ENCODE measurements at regions not wholly inside any gene's neighbourhood (a gene's known extent, or its start where the extent isn't known, plus 50 kb on each side); places are given as distances from the start of the nearest gene placed in this dataset.
A peak's percentile ranks its signal among the peaks of the same experiment; 100 is the strongest.

- intact Hi-C loops (cut with micrococcal nuclease; ENCODE audit: unreplicated experiment): no loop called here
- Histone ChIP-seq H3K9me3 (ENCODE audit: low read depth, low read length, poor library complexity, severe bottlenecking) (no peaks in the 10 kb centered on the region), H3K27me3 (replicated peaks; ENCODE audit: insufficient read depth, low read depth, low read length, poor library complexity) (no peaks in the 10 kb centered on the region), H3K36me3 (ENCODE audit: insufficient read depth, low read length, poor library complexity, severe bottlenecking) (no peaks in the 10 kb centered on the region), H3K27ac (ENCODE audit: low read depth, low read length, poor library complexity, severe bottlenecking) (no peak overlapping the region), H3K4me3 (ENCODE audit: low read depth, low read length, poor library complexity, severe bottlenecking) (no peak overlapping the region), H3K4me1 (ENCODE audit: insufficient read depth, low read length, poor library complexity, severe bottlenecking) (no peaks in the 10 kb centered on the region)
- DNase-seq (ENCODE audit: low spot score): no peak
- BruUV-seq (replicated peaks): no TSS peak
- TF ChIP-seq CTCF (conservative IDR thresholded peaks at IDR 0.05; ENCODE audit: low read depth, low read length): no peak
- no peak for TF ChIP-seq EZH2 (IDR thresholded peaks at IDR 0.05; ENCODE audit: borderline replicate concordance, low read depth, low read length, poor library complexity, severe bottlenecking)
- ChIA-PET CTCF (no interaction called here), POLR2A (ENCODE audit: low non-redundant PET) (no interaction called here)
These were observed 80.9 kb upstream of the ABCB5 start for GRCh38 chr7:20534543-20534942.

- POLR2A ChIA-PET (ENCODE audit: low non-redundant PET): no interaction called here
- no TSS peak for BruUV-seq (replicated peaks)
- no peaks in the 10 kb centered on the region for H3K9me3 ChIP-seq (ENCODE audit: low read depth, low read length, poor library complexity, severe bottlenecking)
- no peak overlapping the region for H3K4me3 ChIP-seq (ENCODE audit: low read depth, low read length, poor library complexity, severe bottlenecking)
- TF ChIP-seq CTCF (conservative IDR thresholded peaks at IDR 0.05; ENCODE audit: low read depth, low read length): no peak
- TF ChIP-seq EZH2 (IDR thresholded peaks at IDR 0.05; ENCODE audit: borderline replicate concordance, low read depth, low read length, poor library complexity, severe bottlenecking): no peak
- no peak overlapping the region for H3K27ac ChIP-seq (ENCODE audit: low read depth, low read length, poor library complexity, severe bottlenecking)
- intact Hi-C loops (cut with micrococcal nuclease; ENCODE audit: unreplicated experiment): no loop called here
- H3K4me1 ChIP-seq (ENCODE audit: insufficient read depth, low read length, poor library complexity, severe bottlenecking): no peaks in the 10 kb centered on the region
- no peaks in the 10 kb centered on the region for H3K36me3 ChIP-seq (ENCODE audit: insufficient read depth, low read length, poor library complexity, severe bottlenecking)
- CTCF ChIA-PET: no interaction called here
- no peak for DNase-seq (ENCODE audit: low spot score)
- no peaks in the 10 kb centered on the region for H3K27me3 ChIP-seq (replicated peaks; ENCODE audit: insufficient read depth, low read depth, low read length, poor library complexity)
These were observed 79.9 kb upstream of the ABCB5 start for GRCh38 chr7:20535541-20535940.

- POLR2A ChIA-PET (ENCODE audit: low non-redundant PET): no interaction called here
- H3K27ac ChIP-seq (ENCODE audit: low read depth, low read length, poor library complexity, severe bottlenecking): no peak overlapping the region
- CTCF ChIA-PET: interaction anchor here (1.0 kb wide), 1 partner anchor 59 kb away, joined by 3 read pairs; no protein-coding TSS in a partner anchor
- no peaks in the 10 kb centered on the region for H3K27me3 ChIP-seq (replicated peaks; ENCODE audit: insufficient read depth, low read depth, low read length, poor library complexity)
- intact Hi-C loops (cut with micrococcal nuclease; ENCODE audit: unreplicated experiment): no loop called here
- H3K36me3 ChIP-seq (ENCODE audit: insufficient read depth, low read length, poor library complexity, severe bottlenecking): no peaks in the 10 kb centered on the region
- no peak for TF ChIP-seq EZH2 (IDR thresholded peaks at IDR 0.05; ENCODE audit: borderline replicate concordance, low read depth, low read length, poor library complexity, severe bottlenecking)
- TF ChIP-seq CTCF (conservative IDR thresholded peaks at IDR 0.05; ENCODE audit: low read depth, low read length): peak; percentile 44
- H3K4me1 ChIP-seq (ENCODE audit: insufficient read depth, low read length, poor library complexity, severe bottlenecking): peaks cover 7% of the 10 kb centered on the region
- BruUV-seq (replicated peaks): no TSS peak
- peak; percentile 48 for DNase-seq (ENCODE audit: low spot score)
- no peaks in the 10 kb centered on the region for H3K9me3 ChIP-seq (ENCODE audit: low read depth, low read length, poor library complexity, severe bottlenecking)
- H3K4me3 ChIP-seq (ENCODE audit: low read depth, low read length, poor library complexity, severe bottlenecking): no peak overlapping the region
These were observed 76.3 kb upstream of the ABCB5 start for GRCh38 chr7:20539201-20539600.
